ENCODE measurements at regions not wholly inside any gene's neighbourhood (a gene's known extent, or its start where the extent isn't known, plus 50 kb on each side); places are given as distances from the start of the nearest gene placed in this dataset.
"Not testable (repeated sequence)": the region's sequence is repeated elsewhere in the genome, so short reads cannot be mapped to it uniquely, and the experiment has no call there.

DNA sequence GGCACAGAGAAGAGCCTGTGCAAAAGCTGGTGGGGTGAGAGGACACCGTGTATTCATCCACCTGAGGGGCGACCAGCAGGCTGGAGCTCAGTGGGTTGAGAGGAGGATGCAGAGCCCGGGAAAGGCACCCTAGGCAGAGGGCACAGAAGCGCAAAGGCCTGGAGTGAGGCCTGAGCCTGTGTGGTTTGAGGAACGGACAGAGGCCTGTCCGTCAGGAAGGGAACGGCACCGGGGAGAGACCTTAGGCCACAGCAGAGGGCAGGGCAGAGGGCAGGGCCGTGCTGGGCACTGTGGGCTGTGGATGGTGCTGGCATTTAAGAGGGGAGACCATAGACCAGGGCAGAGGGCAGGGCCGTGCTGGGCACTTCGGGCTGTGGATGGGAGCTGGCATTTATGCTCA lies 59.5 kb upstream of the APOD start:
- not testable (repeated sequence) for H3K27ac ChIP-seq (ENCODE audit: low read depth); H3K4me1 ChIP-seq (ENCODE audit: insufficient read depth); DNase-seq (ENCODE audit: extremely low spot score); H3K4me3 ChIP-seq (ENCODE audit: low read depth, low read length); H3K36me3 ChIP-seq (ENCODE audit: insufficient read depth)
- WGBS, result 84% methylated on average over 11 of the region's 11 CpGs

DNA sequence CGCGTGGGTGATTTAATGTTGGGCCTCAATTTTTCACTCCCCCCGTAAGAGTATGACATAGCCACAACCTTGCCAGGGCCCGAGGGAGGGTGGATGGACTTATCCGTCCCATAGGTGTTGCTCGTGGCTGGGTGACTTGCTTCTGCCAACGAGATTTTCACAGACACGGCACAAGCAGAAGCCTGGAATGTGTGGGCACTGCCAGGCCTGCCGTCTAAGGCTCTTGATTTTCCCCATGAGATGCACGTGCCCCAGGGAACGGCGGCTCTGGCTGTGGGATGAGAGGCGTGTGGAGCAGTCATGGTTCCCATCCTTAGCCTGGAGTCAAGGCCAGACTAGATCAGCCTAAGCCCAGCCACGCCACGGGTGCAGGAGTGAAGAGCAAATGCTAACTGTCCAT lies 58.6 kb upstream of the APOD start:
- DNase-seq (ENCODE audit: extremely low spot score); H3K4me1 ChIP-seq (ENCODE audit: insufficient read depth); H3K36me3 ChIP-seq (ENCODE audit: insufficient read depth); H3K4me3 ChIP-seq (ENCODE audit: low read depth, low read length); H3K27ac ChIP-seq (ENCODE audit: low read depth): not testable (repeated sequence)
- 75% methylated on average over 15 of the region's 15 CpGs for WGBS

DNA sequence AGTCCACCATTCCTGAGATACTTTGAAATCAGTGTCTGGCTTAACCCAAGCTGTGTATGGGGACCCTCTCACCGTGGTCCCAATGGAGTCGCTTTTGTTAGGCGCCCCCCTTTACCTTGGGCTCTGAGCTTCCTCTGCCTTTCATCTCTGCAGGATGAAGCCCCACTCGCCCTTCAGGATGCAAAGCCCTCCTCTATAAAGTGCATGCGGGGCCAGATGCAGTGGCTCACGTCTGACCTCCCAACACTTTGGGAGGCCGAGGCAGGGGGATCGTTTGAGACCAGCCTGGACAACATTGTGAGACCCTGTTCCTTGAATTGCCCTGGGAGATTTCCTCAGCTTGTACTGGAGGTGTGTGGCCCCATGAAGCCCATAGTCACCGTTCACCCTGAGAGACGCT lies 54.7 kb upstream of the APOD start:
- 93% methylated on average over 9 of the region's 10 CpGs for WGBS
- H3K36me3 ChIP-seq (ENCODE audit: insufficient read depth); DNase-seq (ENCODE audit: extremely low spot score); H3K27ac ChIP-seq (ENCODE audit: low read depth); H3K4me1 ChIP-seq (ENCODE audit: insufficient read depth); H3K4me3 ChIP-seq (ENCODE audit: low read depth, low read length): not testable (repeated sequence)

- not testable (repeated sequence) for H3K27ac ChIP-seq (ENCODE audit: low read depth); DNase-seq (ENCODE audit: extremely low spot score); H3K36me3 ChIP-seq (ENCODE audit: insufficient read depth); H3K4me1 ChIP-seq (ENCODE audit: insufficient read depth); H3K4me3 ChIP-seq (ENCODE audit: low read depth, low read length)
- 65% methylated on average over 15 of the region's 15 CpGs for WGBS
Observed at GRCh38 chr3:195637473-195638233, 53.9 kb upstream of the APOD start.

GRCh38 chr3:195637011-195637410 lies 53.3 kb upstream of the APOD start:
- not testable (repeated sequence) for DNase-seq (ENCODE audit: extremely low spot score); H3K4me1 ChIP-seq (ENCODE audit: insufficient read depth)

DNA sequence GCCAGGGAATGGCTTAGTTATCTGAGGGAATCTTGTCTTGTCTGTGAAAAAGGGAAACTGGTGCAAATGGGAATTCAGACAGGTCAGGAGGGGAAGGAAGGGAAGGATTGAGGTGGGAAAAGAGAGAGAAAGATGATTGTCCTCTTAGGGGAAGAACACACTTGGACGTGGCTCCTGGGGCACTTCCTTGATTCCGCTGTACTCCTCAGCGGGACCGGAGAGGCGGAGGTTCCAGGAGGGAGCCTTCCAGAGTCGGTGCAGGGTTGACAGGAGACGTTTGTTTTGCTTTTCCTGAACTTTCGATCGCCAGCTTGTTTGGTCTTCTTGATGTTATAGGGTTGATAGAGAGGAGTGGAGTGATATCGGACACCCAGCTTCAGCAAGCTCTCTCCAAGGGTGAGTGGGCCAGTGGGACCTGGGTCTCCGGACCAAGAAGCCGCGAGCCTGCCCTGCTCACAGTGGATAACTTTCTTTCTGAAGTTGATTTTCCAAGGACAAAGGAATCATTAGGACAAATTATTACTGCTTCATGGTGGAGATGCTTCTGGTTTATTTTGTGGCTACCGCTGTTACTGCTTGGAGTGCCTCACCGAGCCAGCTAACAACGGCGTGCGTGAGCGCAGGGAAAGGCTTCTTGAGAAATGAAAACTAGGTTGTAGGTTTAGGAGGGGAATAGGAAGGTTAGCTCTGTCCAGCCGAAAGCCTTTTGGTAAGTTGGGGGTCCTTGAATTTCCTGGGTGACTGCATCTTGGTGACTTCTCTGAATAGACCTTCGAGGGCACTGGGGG lies 52.4 kb upstream of the APOD start:
- H3K4me1 ChIP-seq (ENCODE audit: insufficient read depth); DNase-seq (ENCODE audit: extremely low spot score); H3K36me3 ChIP-seq (ENCODE audit: insufficient read depth); H3K27ac ChIP-seq (ENCODE audit: low read depth); H3K4me3 ChIP-seq (ENCODE audit: low read depth, low read length): not testable (repeated sequence)
- WGBS, result 60% methylated on average over 17 of the region's 21 CpGs

More at GRCh38 chr3:195637011-195637410, 53.3 kb upstream of the APOD start:
- H3K4me3 ChIP-seq (ENCODE audit: low read depth, low read length); H3K27ac ChIP-seq (ENCODE audit: low read depth); H3K36me3 ChIP-seq (ENCODE audit: insufficient read depth): not testable (repeated sequence)
- 59% methylated on average over 5 of the region's 7 CpGs for WGBS

DNA sequence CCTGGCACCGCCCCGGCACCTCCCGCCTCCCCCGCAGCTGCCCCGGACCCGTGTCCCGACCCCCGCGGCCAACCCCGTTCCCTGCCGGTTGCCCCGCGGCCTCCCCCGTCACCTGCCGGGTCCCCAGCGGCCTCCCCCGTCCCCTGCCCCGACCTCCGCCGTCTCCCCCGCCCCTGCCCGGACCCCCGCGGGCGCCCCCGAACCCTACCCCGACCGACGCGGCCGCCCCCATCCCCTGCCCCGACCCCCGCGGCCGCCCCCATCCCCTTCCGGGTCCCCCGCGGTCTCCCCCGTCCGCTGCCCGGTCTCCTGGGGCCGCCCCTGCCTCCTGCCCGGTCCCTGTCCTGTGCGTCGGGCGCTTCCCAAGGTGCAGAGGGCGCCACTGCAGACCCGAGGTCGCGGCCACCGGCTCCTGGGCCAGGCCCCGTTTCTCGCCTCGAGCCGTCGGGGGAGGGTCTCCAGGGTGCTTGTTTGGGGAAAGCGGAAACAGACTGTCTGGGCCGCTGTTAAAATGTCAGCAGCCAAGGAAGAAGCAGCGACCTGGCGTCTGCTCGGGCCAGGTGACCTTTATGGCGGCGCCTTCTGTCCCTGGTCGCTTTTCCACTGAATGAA lies 51.6 kb upstream of the APOD start:
- DNase-seq (ENCODE audit: extremely low spot score), result not testable (repeated sequence)
- 5% methylated on average over 15 of the region's 64 CpGs for WGBS

GRCh38 chr3:195634426-195635261 lies 50.9 kb upstream of the APOD start:
- 2% methylated on average over 9 of the region's 70 CpGs for WGBS

More for the DNA sequence above, 51.6 kb upstream of the APOD start:
- H3K27ac ChIP-seq (ENCODE audit: low read depth); H3K36me3 ChIP-seq (ENCODE audit: insufficient read depth); H3K4me3 ChIP-seq (ENCODE audit: low read depth, low read length); H3K4me1 ChIP-seq (ENCODE audit: insufficient read depth): not testable (repeated sequence)

More at GRCh38 chr3:195634426-195635261, 50.9 kb upstream of the APOD start:
- DNase-seq (ENCODE audit: extremely low spot score); H3K27ac ChIP-seq (ENCODE audit: low read depth); H3K4me1 ChIP-seq (ENCODE audit: insufficient read depth); H3K36me3 ChIP-seq (ENCODE audit: insufficient read depth): not testable (repeated sequence)
- H3K4me3 ChIP-seq (ENCODE audit: low read depth, low read length), result peak overlapping the region; percentile 40

Data from urinary bladder (tissue), 3 donors.